Keratinocyte (primary cell): ENCODE measurements at regions not wholly inside any gene's neighbourhood (a gene's known extent, or its start where the extent isn't known, plus 50 kb on each side); places are given as distances from the start of the nearest gene placed in this dataset.

Experiments used
- DNase-seq: peaks from one replicate; pipeline ENCODE4 v3.0.0-alpha.2; 2011; ENCODE audit warnings: low read depth, missing footprints, low spot score
- FAIRE-seq: peaks from 2 replicates; lab custom pipeline; 2011; peaks lifted over from hg19 to GRCh38; lab: Jason Lieb, UNC
- H2AFZ ChIP-seq: 2 replicates; pipeline ENCODE4 v1.6.0; 2012; ENCODE audit warnings: low read length, control low read depth, inconsistent platforms; ENCODE audit not compliant: control insufficient read depth
- H3K27ac ChIP-seq: 2 replicates; pipeline ENCODE4 v1.5.1; 2011; ENCODE audit warnings: low read length; ENCODE audit not compliant: control insufficient read depth, insufficient read depth
- H3K27me3 ChIP-seq: 3 replicates; pipeline ENCODE4 v1.6.0; 2011; ENCODE audit warnings: low read length; ENCODE audit not compliant: control insufficient read depth, insufficient read depth; ENCODE audit errors: extremely low read depth
- H3K36me3 ChIP-seq, 2 experiments: 2 replicates in 1 of 2; 3 replicates in 1 of 2; pipeline ENCODE4 v1.5.1; 2011; ENCODE audit warnings: low read length in 2 of 2, mild to moderate bottlenecking in 1 of 2; ENCODE audit not compliant: control insufficient read depth in 2 of 2, insufficient read depth in 2 of 2; ENCODE audit errors: extremely low read depth in 1 of 2
- H3K4me1 ChIP-seq: 3 replicates; pipeline ENCODE4 v1.5.1; 2011; ENCODE audit warnings: low read length; ENCODE audit not compliant: control insufficient read depth, insufficient read depth; ENCODE audit errors: extremely low read depth
- H3K4me2 ChIP-seq: 3 replicates; pipeline ENCODE4 v1.6.0; 2011; ENCODE audit warnings: low read depth, low read length; ENCODE audit not compliant: control insufficient read depth, insufficient read depth; ENCODE audit errors: extremely low read depth
- H3K4me3 ChIP-seq, 3 experiments: fragments of 200-600 bp in 1 of 3; sonication (generic) in 1 of 3; 2 replicates in 2 of 3; 3 replicates in 1 of 3; pipeline ENCODE4 v1.5.1; 2011 to 2016; ENCODE audit warnings: low read length in 3 of 3, mild to moderate bottlenecking in 3 of 3, control low read depth in 2 of 3, inconsistent platforms in 1 of 3, low read depth in 1 of 3, mixed read lengths in 1 of 3, mixed run types in 1 of 3, moderate library complexity in 1 of 3; ENCODE audit not compliant: control insufficient read depth in 2 of 3, insufficient read depth in 2 of 3; ENCODE audit errors: extremely low read depth in 1 of 3
- H3K79me2 ChIP-seq: 2 replicates; pipeline ENCODE4 v1.6.0; 2012; ENCODE audit warnings: low read length; ENCODE audit not compliant: control insufficient read depth, insufficient read depth
- H3K9ac ChIP-seq: 3 replicates; pipeline ENCODE4 v1.6.0; 2011; ENCODE audit warnings: low read length; ENCODE audit not compliant: control insufficient read depth, insufficient read depth; ENCODE audit errors: extremely low read depth
- H3K9me1 ChIP-seq: 3 replicates; pipeline ENCODE4 v1.6.0; 2011; ENCODE audit warnings: low read length; ENCODE audit not compliant: control insufficient read depth, insufficient read depth; ENCODE audit errors: extremely low read depth
- H3K9me3 ChIP-seq: 2 replicates; pipeline ENCODE4 v1.5.1; 2012; ENCODE audit warnings: low read depth, low read length; ENCODE audit not compliant: control insufficient read depth
- H4K20me1 ChIP-seq: 3 replicates; pipeline ENCODE4 v1.6.0; 2011; ENCODE audit warnings: low read length; ENCODE audit not compliant: control insufficient read depth, insufficient read depth; ENCODE audit errors: extremely low read depth
- CTCF ChIP-seq, 3 experiments: IDR thresholded peaks in 1 of 3; conservative IDR thresholded peaks in 1 of 3; optimal IDR thresholded peaks in 1 of 3; 2 replicates in 2 of 3; 3 replicates in 1 of 3; pipeline versions ENCODE3 to v1.5.1; 2011; ENCODE audit warnings: low read length in 3 of 3, mild to moderate bottlenecking in 3 of 3, moderate library complexity in 2 of 3, control low read depth in 1 of 3, inconsistent platforms in 1 of 3; ENCODE audit not compliant: insufficient read depth in 2 of 3; ENCODE audit errors: extremely low read depth in 1 of 3
- EZH2 ChIP-seq: IDR thresholded peaks from one replicate; pipeline ENCODE4 v1.6.1; 2012; ENCODE audit warnings: inconsistent platforms, mild to moderate bottlenecking, low read length, moderate library complexity
- dilution Hi-C: fragments of 300-500 bp; cut with MboI; formaldehyde crosslinking; loops from one replicate; pipeline ENCODE4 v1.7.0; 2020; ENCODE audit warnings: low sequenced_read_pairs; ENCODE audit not compliant: extremely low pct_ligation_motif_present

- Histone ChIP-seq H3K79me2 (no peaks in the 10 kb centered on the region), H3K27me3 (peaks cover 6% of the 10 kb centered on the region), H3K36me3 (no peaks in the 10 kb centered on the region), H3K27ac (no peak overlapping the region), H3K4me2 (no peak overlapping the region), H3K4me3 (no peak overlapping the region), H3K9me1 (no peaks in the 10 kb centered on the region), H3K4me1 (no peaks in the 10 kb centered on the region), H4K20me1 (no peaks in the 10 kb centered on the region), H3K9me3 (no peaks in the 10 kb centered on the region), H3K9ac (no peak overlapping the region), H2AFZ (no peak overlapping the region)
- no peak for DNase-seq
- FAIRE-seq, result no peak
- dilution Hi-C loops, result no loop called here
- TF ChIP-seq CTCF (optimal IDR thresholded peaks at IDR 0.05 in 1 of 3, IDR thresholded peaks at IDR 0.05 in 1 of 3, conservative IDR thresholded peaks at IDR 0.05 in 1 of 3; ENCODE audit: extremely low read depth in 1 of 3, insufficient read depth in 2 of 3, low read length in 3 of 3), result no peak
- TF ChIP-seq EZH2, result no peak
Observed at GRCh38 chr10:120105001-120105400, 212.5 kb downstream of the SEC23IP start.

- H4K20me1 ChIP-seq, result no peaks in the 10 kb centered on the region
- no peak overlapping the region for H3K27ac ChIP-seq
- no peak overlapping the region for H3K4me2 ChIP-seq
- TF ChIP-seq EZH2 (no peak), CTCF (optimal IDR thresholded peaks at IDR 0.05 in 1 of 3, IDR thresholded peaks at IDR 0.05 in 1 of 3, conservative IDR thresholded peaks at IDR 0.05 in 1 of 3; ENCODE audit: extremely low read depth in 1 of 3, insufficient read depth in 2 of 3, low read length in 3 of 3) (no peak)
- no peaks in the 10 kb centered on the region for H3K9me3 ChIP-seq
- FAIRE-seq, result no peak
- no peak overlapping the region for H3K9ac ChIP-seq
- no peaks in the 10 kb centered on the region for H3K4me1 ChIP-seq
- no peak overlapping the region for H3K4me3 ChIP-seq
- H3K9me1 ChIP-seq, result no peaks in the 10 kb centered on the region
- no peaks in the 10 kb centered on the region for H3K36me3 ChIP-seq
- H3K79me2 ChIP-seq, result no peaks in the 10 kb centered on the region
- DNase-seq, result no peak
- peaks cover 6% of the 10 kb centered on the region for H3K27me3 ChIP-seq
- H2AFZ ChIP-seq, result no peak overlapping the region
- dilution Hi-C loops, result no loop called here
Observed at GRCh38 chr10:120105492-120105891, 213.0 kb downstream of the SEC23IP start.
